Heart right ventricle (tissue), 16 donors: ENCODE measurements at regions not wholly inside any gene's neighbourhood (a gene's known extent, or its start where the extent isn't known, plus 50 kb on each side); places are given as distances from the start of the nearest gene placed in this dataset.
A peak's percentile ranks its signal among the peaks of the same experiment; 100 is the strongest.

Experiments
- ATAC-seq, 8 donors: fragments of 200-7000 bp; cut with Tn5 transposase; one replicate each; pipeline ENCODE4 v1.9.1; 2020; ENCODE audit warnings: mild to moderate bottlenecking in 8 of 8, moderate library complexity in 8 of 8, moderate number of reproducible peaks in 1 of 8
- DNase-seq, 2 donors: peaks; one replicate each; pipeline ENCODE4 v3.0.0-alpha.2; 2020
- H3K27ac ChIP-seq, 10 donors: fragments of 200-600 bp; sonication (generic) in 2 of 10; one replicate each; pipeline versions ENCODE4 v1.5.0 to v1.8.0; 2020 to 2022; ENCODE audit warnings: mild to moderate bottlenecking in 3 of 10
- H3K27me3 ChIP-seq, 7 donors: fragments of 200-600 bp; one replicate each; pipeline ENCODE4 v1.8.0; 2021 to 2022; ENCODE audit warnings: mild to moderate bottlenecking in 2 of 7
- H3K36me3 ChIP-seq, 9 donors: fragments of 200-600 bp; sonication (generic) in 1 of 9; one replicate each; pipeline versions ENCODE4 v1.5.0 to v1.8.0; 2020 to 2022; ENCODE audit warnings: mild to moderate bottlenecking in 2 of 9
- H3K4me1 ChIP-seq, 9 donors: fragments of 200-600 bp; sonication (generic) in 1 of 9; one replicate each; pipeline versions ENCODE4 v1.5.0 to v1.8.0; 2020 to 2022; ENCODE audit warnings: mild to moderate bottlenecking in 4 of 9
- H3K4me3 ChIP-seq, 10 donors: fragments of 200-600 bp; sonication (generic) in 2 of 10; one replicate each; pipeline versions ENCODE4 v1.5.0 to v1.8.0; 2020 to 2022; ENCODE audit warnings: mild to moderate bottlenecking in 7 of 10, moderate library complexity in 2 of 10
- H3K9me3 ChIP-seq, 11 donors: fragments of 200-600 bp in 10 of 11; sonication (generic) in 2 of 11; one replicate each; pipeline versions ENCODE4 v1.5.0 to v1.8.0; 2013 to 2022; ENCODE audit warnings: mild to moderate bottlenecking in 2 of 11, control low read depth in 1 of 11, moderate library complexity in 1 of 11
- CTCF ChIP-seq, 9 donors: fragments of 200-600 bp; sonication (generic) in 2 of 9; IDR thresholded peaks; one replicate each; pipeline versions ENCODE4 v1.5.0 to v1.8.0; 2021 to 2022; ENCODE audit warnings: antibody characterized with exemption in 9 of 9, mild to moderate bottlenecking in 5 of 9, moderate library complexity in 1 of 9
- WGBS, 2 donors: extraction: QIAGEN DNeasy Blood & Tissue Kit; methylation state at CpG; one replicate each; pipeline ENCODE4 v1.1.7; 2013; ENCODE audit warnings: inconsistent platforms in 1 of 2; 5-methylcytosine and 5-hydroxymethylcytosine counted together
- intact Hi-C, 10 donors: fragments of 100-400 bp; cut with DNase I; formaldehyde crosslinking; loops; one replicate each; pipeline versions ENCODE4 v1.11.1 to v1.14.2; 2022
- donor health status: Arrhythmogenic right ventricular cardiomyopathy.
- donor health status: ischemic (EF 13 %, LVEDD 7.1; RV severe dilation, severe dysfunction).
- donor health status: healthy with polysubstance abuse.
- donor health status: DM: no; HTN: yes; CAD: no.
- donor health status: DM: no; HTN: no; CAD: no.
- donor health status: ischemic (EF 25% LVEDD 6.9; RV normal size, moderate dysfunction).
- donor health status: ischemic (EF 25% LVEDD 5.7; RV mildly dilated, moderate dysfunction).
- donor health status: healthy.
- donor health status: DM: yes; HTN: yes; CAD: no.
- donor health status: Ischemic cardiomyopathy.
- donor health status: ischemic (EF 35%, LVEDD 5.7; RV mildly dilated, moderate dysfunction).
- donor health status: nonischemic (EF 11% LVEDD 7.7; RV severe dilation, severe dysfunction).
- donor health status: DM: yes; HTN: yes; CAD: no.
- donor health status: PGD.
- donor health status: ischemic (EF 29% LVEDD 5.4; RV normal size, mild dysfunction).
- donor health status: nonischemic (EF 23%, LVEDD 6.1; RV moderate dilation, normal function).

GRCh38 chr10:29009464-29009863 lies 279.4 kb upstream of the LYZL1 start:
- TF ChIP-seq CTCF (IDR thresholded peaks at IDR 0.05): no peak
- ATAC-seq: peak in 1 of 8 donors; percentile 49
- 71 to 76% methylated on average over 5 of the region's 5 CpGs for WGBS, 2 donors
- Histone ChIP-seq H3K27ac (no peak overlapping the region), H3K4me1 (no peaks in the 10 kb centered on the region), H3K27me3 (no peaks in the 10 kb centered on the region), H3K9me3 (peaks cover 0 to 13% (median 0%) of the 10 kb centered on the region in 11 donors), H3K4me3 (no peak overlapping the region), H3K36me3 (no peaks in the 10 kb centered on the region)
- intact Hi-C loops: loop anchor here in 1 of 10 donors (5.0 kb wide), 1 partner anchor 293 kb away; no protein-coding TSS in a partner anchor
- no peak for DNase-seq

- no peak for TF ChIP-seq CTCF (IDR thresholded peaks at IDR 0.05)
- WGBS, 2 donors: 59 to 67% methylated on average over 4 of the region's 4 CpGs
- no peak overlapping the region for H3K27ac ChIP-seq
Measured at GRCh38 chr10:29011516-29011915, 277.4 kb upstream of the LYZL1 start.

GRCh38 chr10:29012926-29013554 lies 275.8 kb upstream of the LYZL1 start:
- no peaks in the 10 kb centered on the region for H3K36me3 ChIP-seq
- ATAC-seq: no peak
- no peak for TF ChIP-seq CTCF (IDR thresholded peaks at IDR 0.05)
- no peak overlapping the region for H3K4me3 ChIP-seq
- WGBS, 2 donors: 82 to 87% methylated on average over 9 of the region's 9 CpGs
- no peak overlapping the region for H3K27ac ChIP-seq
- H3K27me3 ChIP-seq: no peaks in the 10 kb centered on the region
- no peak for DNase-seq
- intact Hi-C loops: no loop called here
- H3K9me3 ChIP-seq: peaks cover 0 to 6% (median 0%) of the 10 kb centered on the region in 11 donors
- no peaks in the 10 kb centered on the region for H3K4me1 ChIP-seq

More at GRCh38 chr10:29011516-29011915, 277.4 kb upstream of the LYZL1 start:
- ATAC-seq (no peak), DNase-seq (no peak)
- Histone ChIP-seq H3K36me3 (no peaks in the 10 kb centered on the region), H3K4me3 (no peak overlapping the region), H3K4me1 (no peaks in the 10 kb centered on the region), H3K9me3 (peaks cover 0 to 13% (median 0%) of the 10 kb centered on the region in 11 donors), H3K27me3 (no peaks in the 10 kb centered on the region)
- intact Hi-C loops: no loop called here

- Histone ChIP-seq H3K4me3 (no peak overlapping the region), H3K27ac (no peak overlapping the region), H3K9me3 (peaks cover 0 to 6% (median 0%) of the 10 kb centered on the region in 11 donors), H3K27me3 (no peaks in the 10 kb centered on the region), H3K4me1 (no peaks in the 10 kb centered on the region), H3K36me3 (no peaks in the 10 kb centered on the region)
- DNase-seq: no peak
- no peak for ATAC-seq
- 80 to 82% methylated on average over 3 of the region's 3 CpGs for WGBS, 2 donors
- TF ChIP-seq CTCF (IDR thresholded peaks at IDR 0.05): no peak
- intact Hi-C loops: no loop called here
Measured at GRCh38 chr10:29021591-29021990, 267.3 kb upstream of the LYZL1 start.
